Left lung (tissue), 4 donors: ENCODE measurements at regions not wholly inside any gene's neighbourhood (a gene's known extent, or its start where the extent isn't known, plus 50 kb on each side); places are given as distances from the start of the nearest gene placed in this dataset.
A peak's percentile ranks its signal among the peaks of the same experiment; 100 is the strongest.
"Not testable (repeated sequence)": the region's sequence is repeated elsewhere in the genome, so short reads cannot be mapped to it uniquely, and the experiment has no call there.

Experiments
- ATAC-seq: fragments of 200-7000 bp; cut with Tn5 transposase; one replicate; pipeline ENCODE4 v1.9.1; 2020; ENCODE audit warnings: moderate library complexity
- DNase-seq, 4 donors: peaks; one replicate each; pipeline ENCODE4 v3.0.0-alpha.2; 2013 to 2020
- H3K27ac ChIP-seq, 2 donors: fragments of 200-600 bp; sonication (generic) in 1 of 2; one replicate each; pipeline versions ENCODE4 v1.5.0 to v1.8.0; 2020 to 2021
- H3K27me3 ChIP-seq, 2 donors: fragments of 200-600 bp; sonication (generic) in 1 of 2; one replicate each; pipeline versions ENCODE4 v1.5.0 to v1.8.0; 2020 to 2021
- H3K36me3 ChIP-seq, 2 donors: fragments of 200-600 bp; sonication (generic) in 1 of 2; one replicate each; pipeline versions ENCODE4 v1.5.0 to v1.8.0; 2020 to 2021
- H3K4me1 ChIP-seq, 2 donors: fragments of 200-600 bp; one replicate each; pipeline ENCODE4 v1.8.0; 2021
- H3K4me3 ChIP-seq, 2 donors: fragments of 200-600 bp; sonication (generic) in 1 of 2; one replicate each; pipeline versions ENCODE4 v1.5.0 to v1.8.0; 2020 to 2021; ENCODE audit warnings: mild to moderate bottlenecking in 1 of 2
- H3K9me3 ChIP-seq, 2 donors: fragments of 200-600 bp; sonication (generic) in 1 of 2; one replicate each; pipeline versions ENCODE4 v1.5.0 to v1.8.0; 2020 to 2021
- CTCF ChIP-seq, 2 donors: fragments of 200-600 bp; sonication (generic) in 1 of 2; IDR thresholded peaks; one replicate each; pipeline versions ENCODE4 v1.5.0 to v1.8.0; 2021; ENCODE audit warnings: antibody characterized with exemption in 2 of 2
- intact Hi-C, 2 donors: fragments of 100-400 bp; cut with DNase I; formaldehyde crosslinking; loops; one replicate each; pipeline versions ENCODE4 v1.11.2 to v1.14.2; 2022
- donor health status: DM: no; HTN: yes; CAD: no.
- donor health status: DM: no; HTN: no; CAD: no.

GRCh38 chr3:165658027-165658426 lies 179.2 kb downstream of the BCHE start:
- no peak overlapping the region for H3K4me3 ChIP-seq
- H3K27ac ChIP-seq = no peak overlapping the region
- intact Hi-C loops = no loop called here
- TF ChIP-seq CTCF (IDR thresholded peaks at IDR 0.05) = no peak
- ATAC-seq = no peak
- DNase-seq = no peak
- H3K27me3 ChIP-seq = no peaks in the 10 kb centered on the region
- H3K9me3 ChIP-seq = peaks cover 0 to 3% of the 10 kb centered on the region in 2 donors
- no peaks in the 10 kb centered on the region for H3K36me3 ChIP-seq
- no peaks in the 10 kb centered on the region for H3K4me1 ChIP-seq

GRCh38 chr3:165653130-165653778 lies 184.0 kb downstream of the BCHE start:
- no peak for TF ChIP-seq CTCF (IDR thresholded peaks at IDR 0.05)
- DNase-seq = no peak
- Histone ChIP-seq H3K27me3 (no peaks in the 10 kb centered on the region), H3K4me3 (no peak overlapping the region), H3K27ac (no peak overlapping the region), H3K36me3 (no peaks in the 10 kb centered on the region), H3K4me1 (no peaks in the 10 kb centered on the region), H3K9me3 (peaks cover 0 to 9% of the 10 kb centered on the region in 2 donors)
- intact Hi-C loops = no loop called here
- no peak for ATAC-seq

GRCh38 chr3:165649282-165649681 lies 187.9 kb downstream of the BCHE start:
- DNase-seq, H3K27ac ChIP-seq, H3K36me3 ChIP-seq, ATAC-seq, H3K4me1 ChIP-seq, H3K27me3 ChIP-seq, intact Hi-C loops, H3K4me3 ChIP-seq: not testable (repeated sequence)
- peaks cover 0 to 14% of the 10 kb centered on the region in 2 donors for H3K9me3 ChIP-seq

GRCh38 chr3:165645191-165645590 lies 192.0 kb downstream of the BCHE start:
- no peak for ATAC-seq
- H3K27ac ChIP-seq = no peak overlapping the region
- no peak for DNase-seq
- H3K27me3 ChIP-seq = no peaks in the 10 kb centered on the region
- no peak overlapping the region for H3K4me3 ChIP-seq
- TF ChIP-seq CTCF (IDR thresholded peaks at IDR 0.05) = no peak
- H3K36me3 ChIP-seq = no peaks in the 10 kb centered on the region
- H3K9me3 ChIP-seq = peaks cover 0 to 14% of the 10 kb centered on the region in 2 donors
- no peaks in the 10 kb centered on the region for H3K4me1 ChIP-seq
- intact Hi-C loops = no loop called here

GRCh38 chr3:165644331-165644730 lies 192.9 kb downstream of the BCHE start:
- ATAC-seq (no peak), DNase-seq (no peak)
- no peaks in the 10 kb centered on the region for H3K36me3 ChIP-seq
- no peak overlapping the region for H3K4me3 ChIP-seq
- intact Hi-C loops = no loop called here
- H3K27me3 ChIP-seq = no peaks in the 10 kb centered on the region
- no peak overlapping the region for H3K27ac ChIP-seq
- no peak for TF ChIP-seq CTCF (IDR thresholded peaks at IDR 0.05)
- H3K4me1 ChIP-seq = no peaks in the 10 kb centered on the region
- H3K9me3 ChIP-seq = peaks cover 0 to 8% of the 10 kb centered on the region in 2 donors

GRCh38 chr3:165643425-165643824 lies 193.8 kb downstream of the BCHE start:
- ATAC-seq = peak; percentile 16
- intact Hi-C loops = no loop called here
- peak overlapping the region in 1 of 2 donors; percentile 6 for H3K27ac ChIP-seq
- H3K4me1 ChIP-seq = no peaks in the 10 kb centered on the region
- TF ChIP-seq CTCF (IDR thresholded peaks at IDR 0.05) = no peak
- no peak overlapping the region for H3K4me3 ChIP-seq
- DNase-seq = peak in 1 of 4 donors; percentile 0
- no peaks in the 10 kb centered on the region for H3K27me3 ChIP-seq
- H3K36me3 ChIP-seq = no peaks in the 10 kb centered on the region
- peaks cover 0 to 6% of the 10 kb centered on the region in 2 donors for H3K9me3 ChIP-seq
